RPMI7951 (cell line): ENCODE measurements at regions not wholly inside any gene's neighbourhood (a gene's known extent, or its start where the extent isn't known, plus 50 kb on each side); places are given as distances from the start of the nearest gene placed in this dataset.
A peak's percentile ranks its signal among the peaks of the same experiment; 100 is the strongest.

ENCODE experiments used
- DNase-seq: peaks from one replicate; pipeline ENCODE4 v3.0.0-alpha.2; 2012; ENCODE audit warnings: low read depth

DNA sequence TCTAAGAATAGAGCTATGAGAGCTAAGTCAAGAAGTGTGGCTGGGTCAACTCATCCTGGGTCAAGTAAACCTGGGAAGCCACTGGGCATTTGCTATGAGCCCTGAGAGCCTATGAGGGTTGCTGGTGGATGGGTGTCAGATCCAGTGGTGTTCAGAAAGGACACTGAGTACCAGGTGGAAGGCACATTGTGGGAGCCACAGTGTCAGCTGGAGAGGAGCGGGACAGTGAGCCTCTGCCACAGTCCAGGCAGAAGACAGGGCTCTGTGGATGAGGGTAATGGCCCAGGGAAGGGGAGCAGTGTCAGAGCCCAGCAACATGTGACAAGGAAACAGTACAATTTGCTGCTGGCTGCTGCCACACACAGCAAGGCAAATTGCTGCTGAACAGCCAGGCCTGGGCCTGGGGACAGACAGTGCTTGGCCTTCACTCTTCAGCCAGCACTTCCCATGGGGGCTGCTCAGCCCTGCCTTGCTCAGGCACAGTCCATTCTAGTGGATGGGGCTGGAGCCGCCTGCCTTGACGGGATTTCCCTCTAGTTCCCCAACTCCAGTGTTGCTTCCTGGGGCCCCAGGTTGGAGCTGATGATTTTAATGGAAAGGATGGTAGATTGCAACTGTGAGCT, 90.9 kb upstream of the CHST15 start:
- DNase-seq: no peak

DNA sequence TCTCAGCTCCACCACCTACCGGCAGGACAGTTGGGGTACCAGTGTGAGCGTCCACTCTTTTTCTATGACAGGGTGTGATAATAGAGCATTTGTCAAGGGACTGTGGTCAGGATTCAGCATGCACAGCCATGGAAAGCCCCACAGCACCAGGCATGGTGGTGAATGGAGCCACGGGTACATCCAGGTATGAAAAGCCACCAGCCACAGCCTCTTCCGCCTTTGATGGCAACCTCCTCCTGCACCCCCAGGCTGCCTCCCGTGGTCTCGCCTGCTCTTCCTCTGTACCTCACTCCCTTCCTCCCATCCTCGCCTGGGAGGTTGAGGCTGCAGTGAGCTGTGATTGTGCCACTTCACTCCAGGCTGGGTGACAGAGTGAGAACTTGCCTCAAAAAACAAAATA, 90.2 kb upstream of the CHST15 start:
- DNase-seq: no peak

GRCh38 chr10:124182088-124182541, 88.7 kb upstream of the CHST15 start:
- no peak for DNase-seq

DNA sequence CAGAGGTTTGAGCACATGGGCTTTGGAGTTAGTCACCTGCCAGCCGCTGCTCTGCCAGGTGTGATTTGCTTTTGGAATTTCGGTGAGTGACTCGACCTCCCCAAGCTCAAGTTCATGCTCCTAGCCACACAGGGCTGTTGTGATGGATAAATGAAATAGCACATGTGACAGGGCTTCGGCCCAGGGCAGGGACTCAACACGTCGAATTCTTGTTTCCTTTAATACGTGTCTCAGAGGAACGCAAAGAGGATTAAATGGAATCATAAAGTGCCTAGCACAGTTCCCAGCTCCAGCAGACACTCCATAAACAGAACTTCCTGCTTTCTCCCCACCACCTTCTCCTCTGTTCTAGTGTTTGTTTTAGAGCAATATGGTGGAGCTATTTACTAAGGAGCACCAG, 88.3 kb upstream of the CHST15 start:
- DNase-seq: no peak

DNA sequence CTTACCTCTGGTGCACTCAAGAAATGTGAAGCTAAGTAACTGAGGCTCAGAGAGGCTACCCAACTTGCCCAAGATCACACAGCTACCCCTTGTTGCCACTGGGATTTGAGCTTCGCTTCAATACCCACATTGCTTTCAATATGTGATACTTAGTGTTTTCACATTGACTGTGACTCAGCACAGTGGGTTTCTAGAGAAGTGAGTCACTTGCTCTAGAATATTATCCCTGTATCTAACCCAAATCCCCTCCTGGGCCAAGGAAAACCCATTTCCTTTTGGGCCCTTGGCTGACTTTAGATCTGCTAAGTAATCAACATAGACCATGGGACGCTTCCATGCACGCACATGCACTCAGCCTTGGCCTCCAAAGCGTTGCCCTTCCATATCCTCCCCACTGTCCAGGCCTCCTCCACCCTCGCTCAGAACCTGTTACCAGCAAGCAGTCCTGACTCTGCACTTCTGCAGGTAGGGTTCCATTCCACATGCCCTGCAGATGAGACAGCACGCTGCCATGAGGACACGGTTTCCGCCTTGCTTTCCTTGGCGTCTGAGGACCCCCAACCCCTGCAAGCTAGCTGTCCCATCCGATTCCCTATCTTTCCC, 87.7 kb upstream of the CHST15 start:
- peak; percentile 82 for DNase-seq

DNA sequence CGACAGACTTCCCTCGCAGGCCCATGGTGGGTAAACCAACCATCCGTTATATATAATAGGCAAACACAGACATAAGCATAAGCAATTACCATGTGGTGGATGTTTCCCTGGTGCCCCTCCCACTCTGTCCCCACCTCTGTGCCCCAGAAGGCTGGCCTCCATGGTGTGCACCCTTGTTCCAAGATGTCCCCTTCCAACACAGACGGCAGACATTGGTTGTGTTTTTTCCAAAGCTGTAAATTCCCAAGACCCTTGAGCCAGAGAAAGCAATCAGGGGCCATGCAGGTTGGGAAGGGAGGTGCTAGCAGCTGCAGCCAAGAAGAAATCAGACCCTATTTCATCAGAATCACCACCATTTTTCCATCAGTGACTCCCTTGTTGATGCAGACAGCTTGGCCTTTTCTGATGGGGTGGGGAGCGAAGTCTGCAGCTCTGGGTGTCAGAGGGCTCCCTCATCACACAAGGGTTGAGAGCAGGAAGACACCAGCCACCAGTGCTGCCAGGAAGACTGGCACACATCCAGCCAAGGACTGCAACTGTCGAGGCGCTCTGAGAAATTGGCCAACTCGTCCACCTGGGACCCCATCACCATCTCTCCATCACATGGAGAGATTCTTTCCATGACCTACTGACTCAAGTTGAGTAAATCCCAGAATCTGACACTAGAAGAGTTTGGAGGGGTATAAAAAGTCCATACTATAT, 86.8 kb upstream of the CHST15 start:
- DNase-seq: no peak

DNA sequence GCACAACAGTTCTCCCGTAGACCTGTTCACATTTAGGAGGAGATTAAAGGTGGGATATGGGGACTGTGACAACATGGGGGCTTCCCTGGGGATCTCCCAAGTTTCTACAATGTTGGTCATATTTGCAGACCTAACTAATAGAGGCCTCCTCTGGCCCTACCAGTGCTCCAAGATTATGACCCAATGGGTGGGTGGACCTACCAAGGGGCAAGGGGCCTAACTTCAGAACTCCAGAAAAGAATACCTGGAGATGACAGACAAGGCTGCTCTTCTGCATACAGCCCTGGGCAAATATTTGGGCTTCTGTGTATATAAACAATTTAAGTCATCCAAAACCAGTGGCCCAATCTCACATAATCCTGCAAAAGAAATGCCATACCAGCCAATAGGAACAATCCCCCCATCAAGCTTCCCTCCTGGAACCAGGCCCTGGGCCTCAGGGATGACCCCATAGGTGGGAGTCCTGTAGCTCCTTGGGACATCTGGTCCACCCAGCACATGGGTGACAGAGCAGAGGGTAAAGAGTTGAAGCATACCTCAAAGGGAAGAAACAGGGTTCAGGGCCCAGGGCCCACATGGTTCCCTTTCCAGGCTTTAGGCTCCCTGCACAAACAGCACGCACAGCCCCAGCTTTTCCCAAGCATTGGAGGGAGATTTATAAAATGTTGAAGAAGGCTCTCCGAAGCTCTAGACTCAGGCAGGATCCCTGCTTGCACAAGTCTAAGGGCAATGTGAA, 86.1 kb upstream of the CHST15 start:
- DNase-seq: no peak

GRCh38 chr10:124177180-124177518, 83.8 kb upstream of the CHST15 start:
- no peak for DNase-seq

GRCh38 chr10:124176349-124177179, 83.2 kb upstream of the CHST15 start:
- no peak for DNase-seq

DNA sequence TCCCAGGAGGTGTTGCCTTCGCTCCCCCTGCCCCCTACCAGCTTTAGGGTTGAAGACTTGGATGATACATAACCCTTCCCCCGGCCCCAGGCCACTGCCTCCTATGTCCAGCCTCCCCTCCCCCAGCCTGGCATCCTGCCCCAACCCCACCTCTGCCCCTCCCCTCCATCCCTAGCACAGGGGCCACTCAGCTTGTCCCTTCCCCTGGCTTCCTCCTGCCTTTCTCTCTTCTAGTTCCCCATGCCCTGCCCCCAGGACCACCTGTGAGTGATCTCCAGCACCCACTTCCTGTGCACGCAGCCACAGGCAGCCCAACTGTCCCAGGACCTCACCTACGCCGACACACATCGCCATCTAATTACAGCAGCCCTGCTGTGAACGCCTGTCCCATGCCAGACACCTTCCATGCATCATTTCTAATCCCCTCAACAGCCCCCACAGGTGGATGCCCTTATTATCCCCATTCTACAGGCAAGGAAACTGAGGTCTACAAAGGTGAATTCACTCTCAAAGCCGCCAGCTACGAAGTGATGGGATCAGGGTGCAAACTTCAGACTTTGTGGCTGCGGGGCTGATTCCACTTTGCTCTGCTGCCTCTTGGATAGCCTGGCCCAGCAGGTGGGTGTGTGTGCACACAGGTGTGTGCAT, 82.4 kb upstream of the CHST15 start:
- no peak for DNase-seq

- peak; percentile 16 for DNase-seq
Measured at GRCh38 chr10:124174673-124175645, 81.6 kb upstream of the CHST15 start.

GRCh38 chr10:124174071-124174566, 80.7 kb upstream of the CHST15 start:
- DNase-seq: no peak

DNA sequence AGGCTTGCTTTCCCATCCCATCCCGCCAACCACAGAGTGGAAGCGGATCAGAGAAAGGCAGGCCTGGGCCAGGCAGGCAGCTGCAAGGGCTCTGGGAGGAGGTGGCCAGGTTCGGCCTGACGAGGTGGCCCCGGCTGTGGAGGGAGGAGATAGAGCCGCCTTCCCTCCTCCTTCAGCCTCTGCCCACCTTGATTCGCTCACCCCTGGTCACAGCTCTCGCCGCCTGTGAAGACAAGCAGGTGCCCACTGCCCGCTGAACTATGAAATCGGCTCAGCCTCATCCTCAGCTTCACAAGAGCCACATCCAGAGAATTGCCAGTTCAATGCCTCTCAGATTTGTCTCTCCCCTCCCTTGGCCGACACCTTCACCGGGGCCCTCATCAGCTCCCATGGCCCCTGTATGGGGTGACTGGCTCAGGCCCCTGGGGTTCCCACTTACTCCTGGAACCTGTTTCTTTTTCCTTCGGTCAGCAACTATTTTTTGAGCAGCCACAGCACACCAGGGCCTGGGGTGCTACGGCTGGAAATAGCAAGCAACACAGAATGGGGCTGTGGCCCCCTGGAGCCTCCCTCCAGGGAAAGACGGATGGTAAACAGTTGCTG, 80.0 kb upstream of the CHST15 start:
- no peak for DNase-seq

DNA sequence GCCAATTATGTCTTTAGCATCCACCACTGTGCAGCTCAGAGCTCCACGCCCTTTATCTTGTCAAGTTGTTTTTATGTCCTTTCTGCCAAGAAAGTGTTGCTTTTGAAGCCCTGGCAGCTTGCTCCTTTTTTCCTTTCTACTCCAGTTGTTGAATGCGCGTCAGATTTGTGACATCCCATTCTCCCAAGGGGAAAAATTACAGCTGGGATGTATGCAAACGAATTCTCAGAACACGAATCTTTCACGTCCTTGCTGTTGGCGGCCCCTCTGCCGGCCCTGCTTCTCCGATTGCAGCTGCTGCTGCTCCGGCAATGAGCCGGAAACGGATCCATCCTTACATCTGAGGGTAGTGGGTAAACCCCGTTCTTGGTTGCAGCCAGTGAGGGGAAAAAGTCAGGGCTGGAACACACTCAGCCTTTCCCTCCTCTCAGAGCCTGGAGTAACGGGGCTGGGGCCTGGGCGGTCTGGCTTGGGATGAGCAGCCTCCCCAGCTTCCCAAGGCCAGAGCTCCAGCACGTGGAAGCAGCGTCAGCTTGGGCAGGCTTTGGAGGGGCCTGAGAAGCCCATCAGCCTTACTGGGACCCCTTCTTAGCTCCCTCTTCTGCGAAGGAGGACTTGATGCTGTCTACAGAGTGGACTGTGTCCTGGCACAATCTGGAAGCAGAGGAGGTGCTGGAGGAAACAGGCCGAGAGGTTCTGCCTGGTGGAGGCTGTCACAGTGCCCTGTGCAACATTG, 79.0 kb upstream of the CHST15 start:
- DNase-seq: no peak

- no peak for DNase-seq
Measured at GRCh38 chr10:124171561-124171960, 78.2 kb upstream of the CHST15 start.

DNA sequence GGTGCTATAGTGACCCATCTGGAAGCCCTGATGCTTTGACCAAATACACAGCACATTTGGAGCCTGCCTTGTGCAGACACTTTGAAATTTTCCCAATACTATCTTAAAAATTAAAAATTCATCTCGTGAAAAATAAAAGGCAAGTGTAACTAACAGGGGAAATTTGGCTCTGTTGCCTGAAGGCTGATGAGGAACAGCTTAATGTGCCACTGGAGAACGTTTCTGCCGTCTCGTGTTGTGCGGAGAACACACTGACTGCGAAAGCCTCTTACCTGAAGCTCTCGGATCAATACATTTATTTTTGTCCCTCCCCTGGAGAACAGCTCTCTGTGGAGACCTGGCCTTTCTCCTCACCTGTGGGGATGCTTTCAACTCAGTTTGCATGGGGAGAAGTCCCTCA, 77.2 kb upstream of the CHST15 start:
- DNase-seq: no peak

DNA sequence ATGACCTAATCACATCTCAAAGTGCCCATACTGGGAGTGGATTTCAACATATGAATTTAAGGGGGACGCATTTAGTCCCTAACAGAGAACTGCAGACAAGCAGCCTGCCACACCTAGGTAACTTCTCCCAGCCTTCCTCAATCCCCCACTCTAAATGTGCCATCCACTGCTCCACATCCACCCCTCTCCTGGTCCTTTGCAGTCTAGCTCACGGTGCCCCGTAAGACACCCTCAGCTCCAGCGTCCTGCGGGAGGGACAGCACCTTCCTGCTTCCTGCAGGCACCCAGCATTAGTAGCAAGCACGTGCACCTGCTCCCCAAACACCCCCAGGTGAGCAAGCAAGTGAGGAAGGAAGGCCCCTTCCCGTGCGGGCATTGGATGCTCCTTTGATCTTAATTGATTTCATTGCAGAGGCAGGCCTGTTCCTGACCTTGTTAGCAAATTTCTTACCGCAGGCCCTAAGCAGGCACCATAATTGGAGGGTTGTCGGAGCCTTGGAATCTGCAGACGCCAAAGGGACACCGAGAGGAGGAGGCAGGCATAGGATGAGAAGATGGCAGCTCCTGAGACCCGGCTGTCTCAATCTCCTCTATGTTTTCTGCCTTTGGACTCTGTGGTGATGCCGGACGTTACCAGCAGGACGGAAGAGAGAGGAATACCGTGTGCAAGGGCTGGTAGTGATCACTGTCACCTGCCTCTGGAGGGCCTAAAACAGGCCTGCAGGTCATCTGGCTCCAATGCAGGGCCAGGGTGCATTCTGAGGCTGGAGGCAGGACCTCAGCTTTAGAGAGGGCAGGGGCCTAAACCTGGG, 75.8 kb upstream of the CHST15 start:
- DNase-seq: no peak

GRCh38 chr10:124168581-124168980, 75.2 kb upstream of the CHST15 start:
- DNase-seq: no peak
